ENCODE measurements at regions not wholly inside any gene's neighbourhood (a gene's known extent, or its start where the extent isn't known, plus 50 kb on each side); places are given as distances from the start of the nearest gene placed in this dataset.

DNA sequence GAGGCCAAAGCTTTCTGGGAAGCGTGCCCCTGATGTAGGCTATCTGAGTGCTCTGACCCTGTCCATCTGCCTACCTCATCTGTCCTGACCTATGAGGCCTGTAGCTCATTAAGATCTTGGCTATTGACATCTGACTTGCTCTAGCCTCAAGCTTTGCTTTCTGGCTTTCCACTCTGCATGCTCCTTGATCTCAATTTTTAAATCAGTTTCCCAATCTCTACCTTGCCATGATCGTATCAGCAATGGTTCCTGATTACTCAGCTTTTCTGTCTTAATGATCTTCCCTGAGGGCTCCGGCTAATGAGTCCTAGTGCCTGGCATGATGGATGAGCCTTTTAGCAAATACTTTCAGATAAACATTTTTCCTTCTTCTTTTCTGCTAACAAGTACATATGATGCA is 262.0 kb downstream of the NDFIP2 start:
- TF ChIP-seq, protein P1, sequence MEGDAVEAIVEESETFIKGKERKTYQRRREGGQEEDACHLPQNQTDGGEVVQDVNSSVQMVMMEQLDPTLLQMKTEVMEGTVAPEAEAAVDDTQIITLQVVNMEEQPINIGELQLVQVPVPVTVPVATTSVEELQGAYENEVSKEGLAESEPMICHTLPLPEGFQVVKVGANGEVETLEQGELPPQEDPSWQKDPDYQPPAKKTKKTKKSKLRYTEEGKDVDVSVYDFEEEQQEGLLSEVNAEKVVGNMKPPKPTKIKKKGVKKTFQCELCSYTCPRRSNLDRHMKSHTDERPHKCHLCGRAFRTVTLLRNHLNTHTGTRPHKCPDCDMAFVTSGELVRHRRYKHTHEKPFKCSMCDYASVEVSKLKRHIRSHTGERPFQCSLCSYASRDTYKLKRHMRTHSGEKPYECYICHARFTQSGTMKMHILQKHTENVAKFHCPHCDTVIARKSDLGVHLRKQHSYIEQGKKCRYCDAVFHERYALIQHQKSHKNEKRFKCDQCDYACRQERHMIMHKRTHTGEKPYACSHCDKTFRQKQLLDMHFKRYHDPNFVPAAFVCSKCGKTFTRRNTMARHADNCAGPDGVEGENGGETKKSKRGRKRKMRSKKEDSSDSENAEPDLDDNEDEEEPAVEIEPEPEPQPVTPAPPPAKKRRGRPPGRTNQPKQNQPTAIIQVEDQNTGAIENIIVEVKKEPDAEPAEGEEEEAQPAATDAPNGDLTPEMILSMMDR (IDR thresholded peaks at IDR 0.05; ENCODE audit: low read depth, low read length, poor library complexity, severe bottlenecking) = no peak
- TF ChIP-seq EZH2phosphoT487 (IDR thresholded peaks at IDR 0.05; ENCODE audit: borderline replicate concordance, low read length) = no peak

Data from DOHH2 (cell line).